ENCODE measurements at regions not wholly inside any gene's neighbourhood (a gene's known extent, or its start where the extent isn't known, plus 50 kb on each side); places are given as distances from the start of the nearest gene placed in this dataset.

DNA sequence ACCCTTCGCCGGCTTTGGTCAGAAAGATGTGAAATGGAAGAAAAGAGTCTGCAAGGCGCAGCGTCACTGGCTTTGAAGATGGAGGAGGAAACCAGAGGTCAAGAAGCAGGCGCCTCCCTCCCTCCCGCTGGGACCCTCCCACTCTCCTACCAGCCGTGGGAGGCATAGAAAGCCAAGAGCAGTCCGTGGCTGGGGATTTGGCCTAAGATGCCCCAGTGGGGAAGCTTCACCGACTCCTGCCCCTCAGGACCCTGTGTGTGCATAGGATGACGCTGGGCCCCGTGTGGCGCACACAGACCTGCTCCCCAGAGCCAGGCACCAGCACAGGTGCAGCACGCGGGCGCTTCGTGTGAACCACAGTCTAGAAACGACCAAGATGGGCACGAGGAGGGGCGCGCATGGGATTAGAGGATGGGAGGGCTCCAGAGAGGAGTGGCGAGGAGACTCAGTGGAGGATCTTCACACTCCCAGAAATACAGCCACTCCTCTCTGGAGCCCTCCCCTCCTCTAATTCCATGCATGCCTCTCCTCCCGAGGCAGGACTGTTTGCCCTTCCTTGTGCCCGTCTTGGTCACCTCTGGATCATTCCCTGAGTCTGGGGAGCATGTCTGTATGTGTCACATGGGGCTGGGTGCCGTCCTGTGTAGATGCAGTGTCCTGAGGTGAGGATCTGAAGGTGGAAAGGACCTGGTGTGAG, 194.3 kb downstream of the TEX29 start:
- DNase-seq (ENCODE audit: low spot score): no peak
- TF ChIP-seq, protein P1, sequence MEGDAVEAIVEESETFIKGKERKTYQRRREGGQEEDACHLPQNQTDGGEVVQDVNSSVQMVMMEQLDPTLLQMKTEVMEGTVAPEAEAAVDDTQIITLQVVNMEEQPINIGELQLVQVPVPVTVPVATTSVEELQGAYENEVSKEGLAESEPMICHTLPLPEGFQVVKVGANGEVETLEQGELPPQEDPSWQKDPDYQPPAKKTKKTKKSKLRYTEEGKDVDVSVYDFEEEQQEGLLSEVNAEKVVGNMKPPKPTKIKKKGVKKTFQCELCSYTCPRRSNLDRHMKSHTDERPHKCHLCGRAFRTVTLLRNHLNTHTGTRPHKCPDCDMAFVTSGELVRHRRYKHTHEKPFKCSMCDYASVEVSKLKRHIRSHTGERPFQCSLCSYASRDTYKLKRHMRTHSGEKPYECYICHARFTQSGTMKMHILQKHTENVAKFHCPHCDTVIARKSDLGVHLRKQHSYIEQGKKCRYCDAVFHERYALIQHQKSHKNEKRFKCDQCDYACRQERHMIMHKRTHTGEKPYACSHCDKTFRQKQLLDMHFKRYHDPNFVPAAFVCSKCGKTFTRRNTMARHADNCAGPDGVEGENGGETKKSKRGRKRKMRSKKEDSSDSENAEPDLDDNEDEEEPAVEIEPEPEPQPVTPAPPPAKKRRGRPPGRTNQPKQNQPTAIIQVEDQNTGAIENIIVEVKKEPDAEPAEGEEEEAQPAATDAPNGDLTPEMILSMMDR (IDR thresholded peaks at IDR 0.05; ENCODE audit: extremely low read depth, missing control alignments): no peak

DNA sequence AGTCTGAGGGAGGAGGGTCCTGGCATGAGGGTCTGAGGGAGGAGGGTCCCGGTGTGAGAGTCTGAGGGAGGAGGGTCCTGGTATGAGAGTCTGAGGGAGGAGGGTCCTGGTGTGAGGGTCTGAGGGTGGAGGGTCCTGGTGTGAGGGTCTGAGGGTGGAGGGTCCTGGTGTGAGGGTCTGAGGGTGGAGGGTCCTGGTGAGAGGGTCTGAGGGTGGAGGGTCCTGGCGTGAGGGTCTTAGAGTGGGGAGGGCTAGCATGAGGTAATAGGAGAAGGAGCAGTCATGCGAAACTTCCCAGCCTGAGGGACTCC, 194.8 kb downstream of the TEX29 start:
- DNase-seq (ENCODE audit: low spot score): no peak
- TF ChIP-seq, protein P1 (IDR thresholded peaks at IDR 0.05; ENCODE audit: extremely low read depth, missing control alignments): no peak

DNA sequence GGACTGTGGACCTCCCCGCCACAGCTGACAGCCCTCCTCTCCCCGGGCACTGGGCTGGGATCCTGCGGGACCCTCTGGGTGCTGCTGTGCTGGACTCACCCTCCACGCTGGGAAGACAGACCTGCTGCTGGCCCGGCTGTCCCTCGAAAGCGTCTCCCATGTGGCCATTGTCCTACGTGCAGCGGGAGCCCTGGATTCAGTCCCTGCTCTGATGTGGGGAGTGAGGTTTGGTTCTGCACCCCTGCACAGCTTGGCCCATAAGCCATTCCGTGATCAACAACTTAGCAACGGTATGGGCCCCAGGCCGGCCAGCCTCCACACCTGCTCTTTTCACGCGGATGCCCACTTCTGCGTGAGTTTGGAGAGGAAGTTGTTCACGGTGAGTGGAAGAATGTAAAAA, 195.2 kb downstream of the TEX29 start:
- TF ChIP-seq, protein P1 (IDR thresholded peaks at IDR 0.05; ENCODE audit: extremely low read depth, missing control alignments): no peak
- DNase-seq (ENCODE audit: low spot score): no peak

DNA sequence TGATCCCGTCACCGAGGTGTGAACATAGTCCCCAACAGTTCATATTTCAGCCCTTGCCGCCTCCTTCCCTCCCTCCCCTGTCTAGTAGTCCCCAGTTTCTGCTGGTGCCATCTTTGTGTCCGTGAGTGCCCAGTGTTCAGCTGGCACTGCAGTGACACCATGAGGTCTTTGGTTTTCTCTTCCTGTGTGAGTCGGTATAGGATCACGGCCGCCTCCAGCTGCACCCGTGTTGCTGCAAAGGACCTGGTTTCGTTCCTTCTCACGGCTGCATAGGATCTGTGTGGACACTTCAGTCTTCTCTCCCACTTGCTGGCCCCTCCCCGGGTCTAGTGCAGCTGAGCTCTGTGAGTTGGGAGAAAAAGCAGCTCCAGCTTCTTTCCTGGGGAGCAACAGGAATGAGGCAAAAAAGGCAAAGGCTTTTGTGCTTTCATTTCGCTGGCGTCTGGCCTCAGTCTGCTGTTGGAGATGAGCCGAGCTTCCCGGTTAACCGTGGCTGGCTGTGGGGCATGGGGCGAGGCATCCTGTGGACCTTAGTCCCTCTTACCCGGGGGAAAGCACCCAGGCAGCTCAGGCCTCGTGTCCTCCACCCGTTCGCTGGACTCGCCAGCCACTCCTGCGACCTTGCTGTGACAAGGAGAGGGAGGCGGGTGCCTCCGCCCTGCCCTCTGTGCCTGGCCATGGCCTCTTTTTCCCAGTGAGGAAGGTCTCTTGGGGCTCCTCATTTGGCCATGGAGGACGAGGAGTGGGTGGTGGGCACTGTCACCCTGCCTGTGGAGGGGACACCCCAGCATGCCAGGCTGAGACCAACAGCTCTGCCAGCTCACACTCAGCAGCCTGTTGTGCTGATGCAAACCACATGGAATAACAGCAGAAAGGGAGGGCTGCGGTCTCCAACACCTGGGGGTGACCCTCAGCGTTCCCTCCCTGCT, 196.5 kb downstream of the TEX29 start:
- no peak for DNase-seq (ENCODE audit: low spot score)
- TF ChIP-seq, protein P1 (IDR thresholded peaks at IDR 0.05; ENCODE audit: extremely low read depth, missing control alignments): no peak

DNA sequence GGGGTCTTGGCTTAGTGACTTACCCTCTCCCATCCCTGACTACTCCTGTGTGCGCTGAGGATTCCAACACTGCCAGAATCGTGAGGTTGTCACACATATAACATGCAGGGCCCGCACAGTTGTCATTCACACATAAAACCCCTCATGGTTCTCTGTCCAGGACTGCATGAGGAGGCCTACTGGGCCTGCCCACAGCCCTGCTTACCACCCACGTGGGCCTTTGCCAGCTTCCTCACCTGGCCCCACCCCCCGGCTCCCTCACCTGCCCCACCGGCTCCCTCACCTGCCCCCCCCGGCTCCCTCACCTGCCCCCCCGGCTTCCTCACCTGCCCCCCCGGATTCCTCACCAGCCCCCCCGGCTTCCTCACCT, 197.2 kb downstream of the TEX29 start:
- TF ChIP-seq, protein P1 (IDR thresholded peaks at IDR 0.05; ENCODE audit: extremely low read depth, missing control alignments): no peak
- no peak for DNase-seq (ENCODE audit: low spot score)

DNA sequence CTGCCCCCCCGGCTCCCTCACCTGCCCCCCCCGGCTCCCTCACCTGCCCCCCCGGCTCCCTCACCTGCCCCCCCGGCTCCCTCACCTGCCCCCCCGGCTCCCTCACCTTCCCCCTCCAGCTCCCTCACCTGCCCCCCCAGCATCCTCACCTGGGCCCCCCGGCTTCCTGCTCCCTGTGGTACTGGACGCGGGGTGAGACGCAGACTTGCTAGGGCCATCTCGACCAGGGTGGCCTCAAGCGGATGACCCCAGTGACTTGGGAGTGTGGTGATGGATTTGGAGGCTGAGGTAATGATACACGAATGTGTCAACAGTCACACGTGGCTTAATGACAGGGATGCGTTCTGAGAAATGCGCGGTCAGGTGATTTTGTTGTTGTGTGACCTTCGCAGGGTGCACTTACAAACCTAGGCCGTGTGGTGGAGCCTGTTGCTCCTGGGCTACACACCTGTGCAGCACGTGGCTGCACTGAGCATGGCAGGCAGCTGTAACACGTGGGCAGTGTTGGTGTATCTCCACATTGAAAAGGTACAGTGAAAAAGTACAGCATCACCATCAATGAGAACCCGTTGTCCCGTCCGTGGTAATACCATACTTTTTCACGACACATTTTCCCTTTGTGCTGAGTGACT, 197.8 kb downstream of the TEX29 start:
- DNase-seq (ENCODE audit: low spot score): no peak

More for the DNA sequence above, 197.8 kb downstream of the TEX29 start:
- TF ChIP-seq, protein P1 (IDR thresholded peaks at IDR 0.05; ENCODE audit: extremely low read depth, missing control alignments): no peak
